HG03039 (cell line): ENCODE measurements at regions not wholly inside any gene's neighbourhood (a gene's known extent, or its start where the extent isn't known, plus 50 kb on each side); places are given as distances from the start of the nearest gene placed in this dataset.
A peak's percentile ranks its signal among the peaks of the same experiment; 100 is the strongest.
"Not testable (repeated sequence)": the region's sequence is repeated elsewhere in the genome, so short reads cannot be mapped to it uniquely, and the experiment has no call there.

Experiments
- ATAC-seq: cut with Tn5 transposase; IDR thresholded peaks from one replicate; pipeline ENCODE4 v1.9.1; 2021; ENCODE audit warnings: mild to moderate bottlenecking, moderate library complexity; ENCODE audit not compliant: unreplicated experiment

- no peak for ATAC-seq
Measured at GRCh38 chr5:17364987-17365810, 132.8 kb upstream of the TAF11L2 start.

- no peak for ATAC-seq
Measured at GRCh38 chr5:17365811-17366138, 132.3 kb upstream of the TAF11L2 start.

- ATAC-seq: no peak
Measured at GRCh38 chr5:17367256-17367840, 130.7 kb upstream of the TAF11L2 start.

- no peak for ATAC-seq
Measured at GRCh38 chr5:17370651-17371050, 127.4 kb upstream of the TAF11L2 start.

GRCh38 chr5:17373406-17373805 lies 124.6 kb upstream of the TAF11L2 start:
- no peak for ATAC-seq

DNA sequence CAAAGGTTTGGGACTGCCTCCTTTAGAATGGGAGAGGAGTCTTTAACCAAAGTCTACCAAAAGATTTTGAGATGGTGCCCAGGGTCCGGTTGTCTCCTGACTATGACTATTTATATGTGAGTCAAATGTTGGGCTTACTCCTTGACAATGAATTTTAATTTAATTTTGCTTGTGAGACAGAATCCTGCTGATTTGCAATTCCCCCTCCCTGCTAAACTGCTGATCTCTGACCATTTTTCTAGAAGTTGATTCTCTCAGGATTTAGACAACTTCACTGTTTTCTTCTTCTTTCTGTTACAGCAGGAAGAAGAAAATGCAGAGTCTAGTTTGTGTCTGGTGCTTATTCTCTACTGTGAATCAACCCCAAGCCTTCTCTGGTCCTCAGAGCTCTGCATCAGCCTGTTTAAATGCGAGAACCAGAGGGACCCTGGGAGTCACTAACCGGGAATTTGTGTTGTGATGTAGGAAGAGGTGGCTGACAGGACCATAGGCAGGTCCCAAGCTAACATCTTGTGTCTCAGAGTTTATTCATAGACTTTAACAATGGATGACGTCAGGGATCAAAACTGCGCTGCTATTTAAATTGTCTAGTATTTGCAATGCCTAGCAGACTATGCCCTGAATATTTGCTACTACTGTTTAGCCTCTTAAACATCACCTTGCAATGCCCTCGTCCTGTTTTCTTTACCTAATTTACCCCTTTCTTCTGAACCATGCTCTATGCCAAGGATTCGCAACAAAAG lies 124.0 kb upstream of the TAF11L2 start:
- no peak for ATAC-seq

DNA sequence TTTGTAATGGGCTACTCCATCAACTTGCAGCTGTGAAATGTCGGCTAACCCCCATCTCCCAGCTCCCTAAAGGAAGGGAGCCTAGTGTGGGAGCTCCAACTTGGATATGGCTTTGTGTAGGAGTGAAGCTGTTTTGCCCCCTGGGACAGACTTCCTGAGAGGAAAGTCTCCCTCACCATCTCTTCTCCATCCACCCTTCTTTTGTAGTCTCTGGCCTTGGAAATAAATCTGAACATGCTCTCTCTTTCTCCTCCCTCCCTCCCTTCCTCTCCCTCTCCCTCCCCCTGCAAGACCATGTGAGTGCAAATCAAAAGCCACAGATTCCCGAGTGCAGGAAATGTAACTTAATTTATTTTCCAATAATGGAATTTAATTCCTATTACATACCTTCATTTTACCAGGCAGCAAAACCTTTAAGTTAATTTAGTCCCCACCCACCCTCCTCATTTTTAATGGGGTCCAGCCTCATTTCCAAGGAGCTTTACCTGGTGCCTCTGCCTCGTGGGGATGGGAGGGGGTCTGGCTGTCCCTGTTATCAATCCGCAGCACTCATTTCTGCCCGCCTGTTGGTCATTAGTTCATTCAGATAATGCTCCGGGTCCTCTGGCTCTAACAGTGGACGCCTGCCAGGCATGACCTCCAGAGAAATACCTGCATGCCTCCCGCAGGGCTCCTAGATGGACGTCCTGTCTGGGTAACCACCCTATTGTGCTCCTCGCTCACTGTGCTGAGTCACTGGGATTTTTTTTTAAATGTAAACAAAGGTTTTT lies 122.9 kb upstream of the TAF11L2 start:
- ATAC-seq: no peak

- ATAC-seq: not testable (repeated sequence)
Measured at GRCh38 chr5:17375886-17376285, 122.1 kb upstream of the TAF11L2 start.

DNA sequence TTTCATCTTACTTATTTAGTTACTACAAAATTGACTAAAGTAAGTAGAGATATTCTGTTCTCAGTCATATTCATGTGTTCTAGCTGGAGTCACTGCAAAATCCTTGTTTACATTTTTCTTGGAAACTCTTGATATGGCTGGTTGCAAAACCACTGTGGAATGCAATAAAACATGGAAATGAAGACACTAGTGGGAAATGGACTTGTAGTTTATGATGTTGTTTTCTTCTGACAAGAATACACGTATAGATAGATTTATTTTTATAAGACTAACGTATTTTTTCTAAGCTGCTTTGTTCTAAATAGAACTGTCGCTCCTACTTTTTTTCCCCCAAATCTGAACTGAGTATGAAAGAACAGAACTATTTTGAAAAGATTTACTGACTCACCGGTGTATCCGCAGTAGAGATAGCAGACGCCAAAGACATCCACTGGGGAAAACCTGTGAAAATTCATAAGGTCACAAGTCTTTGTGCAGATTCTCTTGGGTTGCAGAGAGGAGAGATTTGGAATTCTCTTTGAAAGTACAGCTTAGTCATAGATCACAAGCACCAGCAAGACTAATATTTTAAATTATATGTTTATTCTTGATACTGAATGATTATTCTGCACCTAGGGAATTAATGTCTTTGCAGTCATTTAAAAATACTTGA lies 119.6 kb upstream of the TAF11L2 start:
- ATAC-seq: no peak

GRCh38 chr5:17379100-17379951 lies 118.7 kb upstream of the TAF11L2 start:
- no peak for ATAC-seq

DNA sequence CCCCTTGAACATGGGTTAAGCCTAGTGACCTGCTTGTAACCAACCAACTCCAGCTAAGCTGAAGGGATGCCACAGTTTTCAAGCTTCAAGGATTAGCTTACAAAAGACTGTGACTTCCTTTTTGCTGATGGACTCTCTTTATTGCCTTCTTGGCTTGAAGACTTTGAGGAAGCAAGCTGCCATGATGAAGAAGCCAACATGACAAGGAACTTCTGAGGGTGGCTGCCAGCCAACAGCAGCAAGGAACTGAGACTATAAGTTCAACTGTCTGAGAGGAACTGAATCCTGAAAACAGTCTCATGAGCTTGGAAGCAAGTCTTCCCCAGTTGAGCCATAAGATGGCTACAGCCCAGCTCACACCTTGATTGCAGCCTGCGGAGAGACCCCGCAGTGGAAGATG lies 116.1 kb upstream of the TAF11L2 start:
- no peak for ATAC-seq

DNA sequence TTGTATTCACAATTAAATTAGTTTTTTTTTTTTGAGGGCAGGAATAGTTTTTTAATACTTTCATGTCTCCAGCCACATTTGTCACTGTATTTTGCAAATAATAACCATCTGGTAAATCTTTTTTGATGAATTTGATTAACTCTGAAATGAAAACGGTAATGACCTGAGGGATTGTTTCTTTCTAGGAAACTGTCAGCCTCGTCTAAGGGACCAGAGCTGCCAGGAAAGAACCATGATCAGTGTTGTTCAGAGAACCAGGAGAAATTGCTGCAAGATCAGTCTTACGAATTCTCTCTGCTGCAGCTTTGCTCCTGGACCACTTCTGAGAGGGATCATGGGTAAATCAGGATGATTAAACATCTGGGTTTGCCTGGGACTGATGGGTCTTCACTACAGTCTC lies 114.5 kb upstream of the TAF11L2 start:
- ATAC-seq: no peak

- no peak for ATAC-seq
Measured at GRCh38 chr5:17384181-17384580, 113.8 kb upstream of the TAF11L2 start.

- ATAC-seq: no peak
Measured at GRCh38 chr5:17388717-17389116, 109.3 kb upstream of the TAF11L2 start.

GRCh38 chr5:17394086-17394485 lies 103.9 kb upstream of the TAF11L2 start:
- ATAC-seq: no peak

DNA sequence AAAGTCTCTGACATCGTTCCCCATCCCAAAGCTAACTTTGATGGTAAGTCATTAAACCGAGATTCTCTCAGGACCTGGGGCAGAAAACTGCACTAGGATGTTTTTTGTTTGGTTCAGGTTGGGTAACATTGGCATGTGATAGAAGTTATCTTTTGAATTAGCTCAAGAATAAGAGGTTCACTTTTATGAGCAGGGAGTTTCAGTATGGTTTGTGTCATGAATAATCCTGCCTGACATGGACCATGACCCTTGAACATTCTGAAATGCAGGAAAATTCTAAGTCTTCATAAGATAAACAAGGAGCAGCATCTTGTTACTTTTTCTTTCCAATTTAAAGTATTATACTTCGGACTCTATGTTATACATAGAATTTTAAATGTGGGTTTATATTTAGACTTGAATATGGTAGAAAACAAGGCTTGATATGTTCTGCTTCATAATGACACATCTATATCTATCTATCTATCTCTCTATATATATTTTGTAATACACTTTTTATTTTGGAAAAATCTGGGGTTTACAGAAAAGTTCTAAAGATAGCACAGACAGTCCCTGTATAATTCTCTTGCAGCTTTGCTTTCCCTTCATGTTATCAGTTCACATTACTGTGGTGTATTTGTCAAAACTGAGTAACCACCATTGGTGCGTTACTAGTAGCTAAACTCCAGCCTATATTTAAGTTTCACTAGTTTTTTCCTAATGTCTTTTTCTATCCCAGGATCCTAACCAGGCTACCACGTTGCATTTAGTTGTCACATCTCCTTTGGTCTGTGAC lies 102.7 kb upstream of the TAF11L2 start:
- ATAC-seq: no peak

GRCh38 chr5:17396247-17396646 lies 101.8 kb upstream of the TAF11L2 start:
- no peak for ATAC-seq

GRCh38 chr5:17398431-17398830 lies 99.6 kb upstream of the TAF11L2 start:
- peak; percentile 49 for ATAC-seq
